ENCODE measurements at regions not wholly inside any gene's neighbourhood (a gene's known extent, or its start where the extent isn't known, plus 50 kb on each side); places are given as distances from the start of the nearest gene placed in this dataset.

- no peak for DNase-seq
- 59 to 60% methylated on average over 1 of the region's 1 CpG for WGBS, 2 donors
- intact Hi-C loops (cut with DNase I; ENCODE audit: low total_unique reads), result no loop called here
Observed at GRCh38 chr10:61097026-61097425, 153.0 kb upstream of the RHOBTB1 start.

DNA sequence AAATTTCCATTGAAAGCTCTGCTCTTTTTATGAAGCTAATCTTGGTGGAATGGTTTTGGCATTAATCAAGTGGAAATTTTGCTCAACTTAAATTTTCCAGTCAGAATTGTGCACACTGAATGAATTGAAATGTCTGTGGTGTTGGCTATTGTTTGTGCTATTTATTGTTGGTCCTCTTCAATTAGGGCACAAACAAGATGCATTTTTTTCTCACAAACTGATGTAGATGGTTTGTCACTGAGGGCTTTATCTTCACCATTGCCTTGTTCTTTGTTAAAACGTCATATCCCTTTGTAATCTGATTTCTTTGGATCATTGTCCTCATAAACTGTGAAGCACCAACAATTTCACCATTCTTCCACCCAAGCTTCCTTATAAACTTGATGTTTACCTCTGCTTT is 152.1 kb upstream of the RHOBTB1 start:
- intact Hi-C loops (cut with DNase I; ENCODE audit: low total_unique reads), result no loop called here
- Histone ChIP-seq H3K4me1 (no peaks in the 10 kb centered on the region), H3K9me3 (no peaks in the 10 kb centered on the region), H3K36me3 (ENCODE audit: low read depth, missing control alignments) (no peaks in the 10 kb centered on the region), H3K4me3 (no peak overlapping the region), H3K27me3 (no peaks in the 10 kb centered on the region), H3K27ac (no peak overlapping the region)
- DNase-seq, result no peak
- no peak for TF ChIP-seq POLR2A (IDR thresholded peaks at IDR 0.05)
- TF ChIP-seq, protein P1, sequence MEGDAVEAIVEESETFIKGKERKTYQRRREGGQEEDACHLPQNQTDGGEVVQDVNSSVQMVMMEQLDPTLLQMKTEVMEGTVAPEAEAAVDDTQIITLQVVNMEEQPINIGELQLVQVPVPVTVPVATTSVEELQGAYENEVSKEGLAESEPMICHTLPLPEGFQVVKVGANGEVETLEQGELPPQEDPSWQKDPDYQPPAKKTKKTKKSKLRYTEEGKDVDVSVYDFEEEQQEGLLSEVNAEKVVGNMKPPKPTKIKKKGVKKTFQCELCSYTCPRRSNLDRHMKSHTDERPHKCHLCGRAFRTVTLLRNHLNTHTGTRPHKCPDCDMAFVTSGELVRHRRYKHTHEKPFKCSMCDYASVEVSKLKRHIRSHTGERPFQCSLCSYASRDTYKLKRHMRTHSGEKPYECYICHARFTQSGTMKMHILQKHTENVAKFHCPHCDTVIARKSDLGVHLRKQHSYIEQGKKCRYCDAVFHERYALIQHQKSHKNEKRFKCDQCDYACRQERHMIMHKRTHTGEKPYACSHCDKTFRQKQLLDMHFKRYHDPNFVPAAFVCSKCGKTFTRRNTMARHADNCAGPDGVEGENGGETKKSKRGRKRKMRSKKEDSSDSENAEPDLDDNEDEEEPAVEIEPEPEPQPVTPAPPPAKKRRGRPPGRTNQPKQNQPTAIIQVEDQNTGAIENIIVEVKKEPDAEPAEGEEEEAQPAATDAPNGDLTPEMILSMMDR (IDR thresholded peaks at IDR 0.05), result no peak
- 68 to 75% methylated on average over 1 of the region's 1 CpG for WGBS, 2 donors

More at GRCh38 chr10:61097026-61097425, 153.0 kb upstream of the RHOBTB1 start:
- H3K4me1 ChIP-seq, result no peaks in the 10 kb centered on the region
- H3K4me3 ChIP-seq, result no peak overlapping the region
- TF ChIP-seq, protein P1 (IDR thresholded peaks at IDR 0.05), result no peak
- no peak for TF ChIP-seq POLR2A (IDR thresholded peaks at IDR 0.05)
- H3K27me3 ChIP-seq, result no peaks in the 10 kb centered on the region
- no peaks in the 10 kb centered on the region for H3K9me3 ChIP-seq
- H3K36me3 ChIP-seq (ENCODE audit: low read depth, missing control alignments), result no peaks in the 10 kb centered on the region
- no peak overlapping the region for H3K27ac ChIP-seq

DNA sequence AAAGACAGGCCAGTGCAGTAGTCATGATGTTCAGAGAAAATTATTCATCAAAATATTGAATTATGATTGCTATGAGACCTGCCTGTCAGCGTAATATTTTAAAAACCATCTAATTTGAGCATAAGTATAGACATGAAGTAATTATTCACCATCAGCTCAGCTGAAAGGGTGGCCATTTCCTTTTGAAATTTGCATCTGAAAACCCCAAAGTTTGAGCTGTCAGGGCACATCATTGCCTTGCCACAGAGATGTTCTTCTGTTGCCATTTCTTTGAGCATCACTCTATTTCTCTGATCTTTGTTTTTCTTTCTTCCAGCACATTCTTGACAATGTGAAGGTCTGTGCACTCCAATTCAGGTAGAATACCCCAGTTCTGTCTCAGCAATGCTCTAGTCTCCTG is 147.5 kb upstream of the RHOBTB1 start:
- intact Hi-C loops (cut with DNase I; ENCODE audit: low total_unique reads), result no loop called here
- no peak overlapping the region for H3K4me3 ChIP-seq
- H3K27ac ChIP-seq, result no peak overlapping the region
- TF ChIP-seq POLR2A (IDR thresholded peaks at IDR 0.05), result no peak
- WGBS, 2 donors, result 90 to 97% methylated on average over 1 of the region's 1 CpG
- H3K27me3 ChIP-seq, result no peaks in the 10 kb centered on the region
- H3K9me3 ChIP-seq, result no peaks in the 10 kb centered on the region
- no peaks in the 10 kb centered on the region for H3K36me3 ChIP-seq (ENCODE audit: low read depth, missing control alignments)
- H3K4me1 ChIP-seq, result no peaks in the 10 kb centered on the region
- no peak for DNase-seq

- 89 to 92% methylated on average over 1 of the region's 1 CpG for WGBS, 2 donors
- Histone ChIP-seq H3K36me3 (ENCODE audit: low read depth, missing control alignments) (no peaks in the 10 kb centered on the region), H3K4me1 (no peaks in the 10 kb centered on the region), H3K27me3 (no peaks in the 10 kb centered on the region), H3K9me3 (no peaks in the 10 kb centered on the region), H3K4me3 (no peak overlapping the region), H3K27ac (no peak overlapping the region)
- TF ChIP-seq, protein P1 (IDR thresholded peaks at IDR 0.05), result no peak
- TF ChIP-seq POLR2A (IDR thresholded peaks at IDR 0.05), result no peak
- no peak for DNase-seq
- intact Hi-C loops (cut with DNase I; ENCODE audit: low total_unique reads), result no loop called here
Observed at GRCh38 chr10:61089251-61089650, 145.3 kb upstream of the RHOBTB1 start.

GRCh38 chr10:61084493-61084892 is 140.5 kb upstream of the RHOBTB1 start:
- Histone ChIP-seq H3K27me3 (no peaks in the 10 kb centered on the region), H3K4me1 (no peaks in the 10 kb centered on the region), H3K9me3 (no peaks in the 10 kb centered on the region), H3K4me3 (no peak overlapping the region), H3K27ac (no peak overlapping the region), H3K36me3 (ENCODE audit: low read depth, missing control alignments) (no peaks in the 10 kb centered on the region)
- no peak for DNase-seq
- intact Hi-C loops (cut with DNase I; ENCODE audit: low total_unique reads), result no loop called here
- no peak for TF ChIP-seq POLR2A (IDR thresholded peaks at IDR 0.05)
- TF ChIP-seq, protein P1 (IDR thresholded peaks at IDR 0.05), result no peak

All from testis (tissue), 2 donors.